SU-DHL-6 (cell line): ENCODE measurements at regions not wholly inside any gene's neighbourhood (a gene's known extent, or its start where the extent isn't known, plus 50 kb on each side); places are given as distances from the start of the nearest gene placed in this dataset.

Experiments
- H2AFZ ChIP-seq: fragments of 200-600 bp; sonication (generic); 2 replicates; pipeline ENCODE4 v1.6.1; 2014; ENCODE audit warnings: low read depth, mild to moderate bottlenecking, moderate library complexity, mixed read lengths, antibody characterized with exemption, low read length; ENCODE audit not compliant: severe bottlenecking
- H3F3A ChIP-seq: fragments of 200-600 bp; shearing (Covaris generic); 2 replicates; pipeline ENCODE4 v1.6.0; 2016; ENCODE audit warnings: antibody characterized with exemption, mild to moderate bottlenecking; ENCODE audit not compliant: insufficient read depth
- H3K27ac ChIP-seq: fragments of 200-600 bp; sonication (generic); 2 replicates; pipeline ENCODE4 v1.5.1; 2016; ENCODE audit warnings: low read depth, mild to moderate bottlenecking, low read length, moderate library complexity, mixed read lengths
- H3K27me3 ChIP-seq: fragments of 200-600 bp; sonication (generic), shearing (Covaris generic); 2 replicates; pipeline ENCODE4 v1.6.0; 2014; ENCODE audit warnings: mild to moderate bottlenecking, low read length
- H3K36me3 ChIP-seq: fragments of 200-600 bp; sonication (generic); 2 replicates; pipeline ENCODE4 v1.6.1; 2014; ENCODE audit warnings: mild to moderate bottlenecking, low read length, mixed read lengths
- H3K4me2 ChIP-seq: fragments of 300-600, 200-600 bp; shearing (Covaris generic), sonication (generic); 2 replicates; pipeline ENCODE4 v1.6.0; 2014; ENCODE audit warnings: low read length, low read depth, mild to moderate bottlenecking; ENCODE audit not compliant: poor library complexity, severe bottlenecking
- H3K4me3 ChIP-seq: fragments of 200-600 bp; sonication (generic); 2 replicates; pipeline ENCODE4 v1.5.1; 2014; ENCODE audit warnings: antibody characterized with exemption, low read length, mild to moderate bottlenecking, mixed read lengths; ENCODE audit not compliant: insufficient read depth, poor library complexity, severe bottlenecking
- H3K79me2 ChIP-seq: fragments of 200-600 bp; sonication (generic); 2 replicates; pipeline ENCODE4 v1.6.1; 2014; ENCODE audit warnings: mild to moderate bottlenecking, low read length, moderate library complexity; ENCODE audit not compliant: insufficient read depth
- H3K9ac ChIP-seq: fragments of 200-600 bp; sonication (generic); 2 replicates; pipeline ENCODE4 v1.7.0; 2014; ENCODE audit warnings: mild to moderate bottlenecking, low read length
- H3K9me2 ChIP-seq: fragments of 200-600 bp; sonication (generic); replicated peaks from 2 replicates; pipeline ENCODE4 v1.6.1; 2014; ENCODE audit warnings: low read length; ENCODE audit not compliant: insufficient read depth
- H3K9me3 ChIP-seq: fragments of 200-600 bp; sonication (generic); 2 replicates; pipeline ENCODE4 v1.6.1; 2014; ENCODE audit warnings: low read length, mixed read lengths; ENCODE audit not compliant: insufficient read depth
- H4K20me1 ChIP-seq: fragments of 200-600 bp; sonication (generic); 2 replicates; pipeline ENCODE4 v1.6.1; 2014; ENCODE audit warnings: low read depth, mild to moderate bottlenecking, antibody characterized with exemption, low read length, moderate library complexity, mixed read lengths
- CTCF ChIP-seq: fragments of 200-600 bp; sonication (generic); IDR thresholded peaks from one replicate; pipeline ENCODE4 v1.5.1; 2017; ENCODE audit warnings: antibody characterized with exemption, mild to moderate bottlenecking, low read length, moderate library complexity; ENCODE audit not compliant: insufficient read depth, poor library complexity, severe bottlenecking
- EZH2phosphoT487 ChIP-seq: fragments of 200-600 bp; sonication (generic), shearing (Covaris generic); conservative IDR thresholded peaks from 2 replicates; pipeline ENCODE4 v1.6.1; 2018; ENCODE audit warnings: mild to moderate bottlenecking, antibody characterized with exemption, low read length, moderate library complexity, mixed read lengths

- Histone ChIP-seq H3K9me3 (no peaks in the 10 kb centered on the region), H3K4me2 (no peak overlapping the region), H4K20me1 (no peaks in the 10 kb centered on the region), H3K36me3 (no peaks in the 10 kb centered on the region), H3K9ac (no peak overlapping the region), H3K4me3 (no peak overlapping the region), H2AFZ (no peak overlapping the region), H3K27me3 (no peaks in the 10 kb centered on the region), H3K9me2 (no peaks in the 10 kb centered on the region), H3F3A (no peaks in the 10 kb centered on the region), H3K27ac (no peak overlapping the region), H3K79me2 (no peaks in the 10 kb centered on the region)
- no peak for TF ChIP-seq EZH2phosphoT487
- no peak for TF ChIP-seq CTCF
Measured at GRCh38 chr7:49631960-49632359, 141.5 kb upstream of the VWC2 start.

- TF ChIP-seq EZH2phosphoT487 = no peak
- TF ChIP-seq CTCF = no peak
- Histone ChIP-seq H3K4me2 (no peak overlapping the region), H4K20me1 (no peaks in the 10 kb centered on the region), H3K9ac (no peak overlapping the region), H3K27me3 (no peaks in the 10 kb centered on the region), H3K79me2 (no peaks in the 10 kb centered on the region), H3K36me3 (no peaks in the 10 kb centered on the region), H3K9me2 (no peaks in the 10 kb centered on the region), H3K9me3 (no peaks in the 10 kb centered on the region), H3K27ac (no peak overlapping the region), H3F3A (no peaks in the 10 kb centered on the region), H2AFZ (no peak overlapping the region), H3K4me3 (no peak overlapping the region)
Measured at GRCh38 chr7:49635800-49636199, 137.6 kb upstream of the VWC2 start.

GRCh38 chr7:49636400-49636799, 137.0 kb upstream of the VWC2 start:
- Histone ChIP-seq H3K9me2 (no peaks in the 10 kb centered on the region), H3K4me2 (no peak overlapping the region), H4K20me1 (no peaks in the 10 kb centered on the region), H3K27me3 (no peaks in the 10 kb centered on the region), H3K27ac (no peak overlapping the region), H3F3A (no peaks in the 10 kb centered on the region), H3K79me2 (no peaks in the 10 kb centered on the region), H2AFZ (no peak overlapping the region), H3K9ac (no peak overlapping the region), H3K4me3 (no peak overlapping the region), H3K9me3 (no peaks in the 10 kb centered on the region), H3K36me3 (no peaks in the 10 kb centered on the region)
- TF ChIP-seq CTCF = no peak
- no peak for TF ChIP-seq EZH2phosphoT487

GRCh38 chr7:49638166-49638565, 135.3 kb upstream of the VWC2 start:
- Histone ChIP-seq H3K9ac (no peak overlapping the region), H3K4me2 (no peak overlapping the region), H3K27me3 (no peaks in the 10 kb centered on the region), H3F3A (no peaks in the 10 kb centered on the region), H4K20me1 (no peaks in the 10 kb centered on the region), H3K9me3 (no peaks in the 10 kb centered on the region), H3K4me3 (no peak overlapping the region), H3K79me2 (no peaks in the 10 kb centered on the region), H3K36me3 (no peaks in the 10 kb centered on the region), H3K9me2 (no peaks in the 10 kb centered on the region), H3K27ac (no peak overlapping the region), H2AFZ (no peak overlapping the region)
- TF ChIP-seq EZH2phosphoT487 (no peak), CTCF (no peak)
